ENCODE measurements at regions not wholly inside any gene's neighbourhood (a gene's known extent, or its start where the extent isn't known, plus 50 kb on each side); places are given as distances from the start of the nearest gene placed in this dataset.

GRCh38 chr5:101658433-101658832 is 637.7 kb downstream of the SLCO4C1 start (continued):
- TF ChIP-seq SIN3A (conservative IDR thresholded peaks at IDR 0.05 in 1 of 2, IDR thresholded peaks at IDR 0.05 in 1 of 2; ENCODE audit: low read depth in 1 of 2, low read length in 2 of 2): no peak
- no peak for TF ChIP-seq KDM1A (IDR thresholded peaks at IDR 0.05; ENCODE audit: borderline replicate concordance, low read length)

Data from H1 (cell line).